Breast epithelium (tissue), 4 donors: ENCODE measurements at regions not wholly inside any gene's neighbourhood (a gene's known extent, or its start where the extent isn't known, plus 50 kb on each side); places are given as distances from the start of the nearest gene placed in this dataset.

Experiments used
- DNase-seq, 2 donors: peaks; one replicate each; pipeline ENCODE4 v3.0.0-alpha.2; 2019; ENCODE audit warnings: low spot score in 2 of 2
- H3K27ac ChIP-seq, 2 donors: fragments of 200-600 bp; sonication (generic) in 1 of 2; one replicate each; pipeline ENCODE4 v1.5.1; 2016 to 2019; ENCODE audit warnings: mild to moderate bottlenecking in 1 of 2
- H3K27me3 ChIP-seq, 2 donors: fragments of 200-600 bp; sonication (generic) in 1 of 2; one replicate each; pipeline versions ENCODE4 v1.5.1 to v1.6.0; 2017 to 2019; ENCODE audit warnings: control low read depth in 1 of 2, mild to moderate bottlenecking in 1 of 2
- H3K36me3 ChIP-seq: fragments of 200-600 bp; one replicate; pipeline ENCODE4 v1.5.1; 2019
- H3K4me1 ChIP-seq, 2 donors: fragments of 200-600 bp; sonication (generic); one replicate each; pipeline ENCODE4 v1.5.1; 2016 to 2019; ENCODE audit warnings: control low read depth in 1 of 2
- H3K4me3 ChIP-seq, 3 donors: fragments of 200-600 bp; sonication (generic); 1 replicate in 2 of 3; 2 replicates in 1 of 3; pipeline ENCODE4 v1.5.1; 2016 to 2019; ENCODE audit warnings: mild to moderate bottlenecking in 3 of 3, moderate library complexity in 2 of 3
- H3K9me3 ChIP-seq, 2 donors: fragments of 200-600 bp; sonication (generic) in 1 of 2; one replicate each; pipeline ENCODE4 v1.5.1; 2016 to 2019; ENCODE audit warnings: control low read depth in 1 of 2
- POLR2A ChIP-seq: fragments of 450-650 bp; IDR thresholded peaks from one replicate; pipeline ENCODE4 v1.6.1; 2016; ENCODE audit warnings: antibody characterized with exemption, mild to moderate bottlenecking, moderate library complexity
- POLR2AphosphoS5 ChIP-seq, 3 donors: sonication (generic); formaldehyde crosslinking; IDR thresholded peaks; one replicate each; pipeline ENCODE4 v1.6.1; 2017; ENCODE audit warnings: antibody characterized with exemption in 3 of 3
- intact Hi-C: fragments of 100-400 bp; cut with DNase I; formaldehyde crosslinking; loops from one replicate; pipeline ENCODE4 v1.15.1; 2023; ENCODE audit warnings: low total_unique reads
- TF ChIP-seq, protein P1 (sequence below), 3 donors: fragments of 450-650 bp; IDR thresholded peaks; one replicate each; pipeline ENCODE4 v1.5.1; 2016 to 2017; ENCODE audit warnings: antibody characterized with exemption in 3 of 3, mild to moderate bottlenecking in 3 of 3, moderate library complexity in 3 of 3

DNA sequence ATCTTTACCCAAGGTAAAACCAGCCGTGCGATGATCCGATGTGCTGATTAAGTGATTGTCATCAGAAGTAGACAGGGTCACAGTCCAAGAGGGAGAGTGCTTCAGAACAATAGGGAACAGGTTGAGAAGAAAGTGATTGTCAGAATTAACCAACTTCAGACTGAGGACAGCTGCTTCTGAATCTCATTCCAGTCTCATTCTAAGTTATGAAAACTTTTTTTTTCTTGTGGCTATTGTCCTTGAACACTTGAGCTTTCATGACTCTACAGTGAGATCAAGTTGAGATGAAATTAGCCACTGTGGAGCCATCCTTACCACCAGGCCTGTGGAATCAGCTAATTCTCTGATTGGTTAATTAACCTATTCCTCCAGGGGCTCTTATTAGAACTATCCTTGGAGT is 159.9 kb upstream of the WWC1 start:
- no peak overlapping the region for H3K27ac ChIP-seq
- no peaks in the 10 kb centered on the region for H3K27me3 ChIP-seq
- no peak for TF ChIP-seq POLR2A
- no peak for TF ChIP-seq POLR2AphosphoS5 (IDR thresholded peaks at IDR 0.05)
- TF ChIP-seq, protein P1, sequence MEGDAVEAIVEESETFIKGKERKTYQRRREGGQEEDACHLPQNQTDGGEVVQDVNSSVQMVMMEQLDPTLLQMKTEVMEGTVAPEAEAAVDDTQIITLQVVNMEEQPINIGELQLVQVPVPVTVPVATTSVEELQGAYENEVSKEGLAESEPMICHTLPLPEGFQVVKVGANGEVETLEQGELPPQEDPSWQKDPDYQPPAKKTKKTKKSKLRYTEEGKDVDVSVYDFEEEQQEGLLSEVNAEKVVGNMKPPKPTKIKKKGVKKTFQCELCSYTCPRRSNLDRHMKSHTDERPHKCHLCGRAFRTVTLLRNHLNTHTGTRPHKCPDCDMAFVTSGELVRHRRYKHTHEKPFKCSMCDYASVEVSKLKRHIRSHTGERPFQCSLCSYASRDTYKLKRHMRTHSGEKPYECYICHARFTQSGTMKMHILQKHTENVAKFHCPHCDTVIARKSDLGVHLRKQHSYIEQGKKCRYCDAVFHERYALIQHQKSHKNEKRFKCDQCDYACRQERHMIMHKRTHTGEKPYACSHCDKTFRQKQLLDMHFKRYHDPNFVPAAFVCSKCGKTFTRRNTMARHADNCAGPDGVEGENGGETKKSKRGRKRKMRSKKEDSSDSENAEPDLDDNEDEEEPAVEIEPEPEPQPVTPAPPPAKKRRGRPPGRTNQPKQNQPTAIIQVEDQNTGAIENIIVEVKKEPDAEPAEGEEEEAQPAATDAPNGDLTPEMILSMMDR (IDR thresholded peaks at IDR 0.05) = no peak
- H3K4me1 ChIP-seq = no peaks in the 10 kb centered on the region
- intact Hi-C loops = loop anchor here (10.0 kb wide), 1 partner anchor 1737 kb away; no protein-coding TSS in a partner anchor
- no peaks in the 10 kb centered on the region for H3K36me3 ChIP-seq
- no peak for DNase-seq
- no peak overlapping the region for H3K4me3 ChIP-seq
- H3K9me3 ChIP-seq = no peaks in the 10 kb centered on the region

GRCh38 chr5:168132241-168132641 is 159.2 kb upstream of the WWC1 start:
- no peak overlapping the region for H3K27ac ChIP-seq
- no peaks in the 10 kb centered on the region for H3K4me1 ChIP-seq
- H3K27me3 ChIP-seq = no peaks in the 10 kb centered on the region
- no peak for DNase-seq
- no peak for TF ChIP-seq POLR2AphosphoS5 (IDR thresholded peaks at IDR 0.05)
- TF ChIP-seq POLR2A = no peak
- TF ChIP-seq, protein P1 (IDR thresholded peaks at IDR 0.05) = no peak
- H3K9me3 ChIP-seq = no peaks in the 10 kb centered on the region
- H3K36me3 ChIP-seq = no peaks in the 10 kb centered on the region
- no peak overlapping the region for H3K4me3 ChIP-seq
- intact Hi-C loops = loop anchor here (10.0 kb wide), 1 partner anchor 1737 kb away; no protein-coding TSS in a partner anchor

GRCh38 chr5:168135897-168136296 is 155.5 kb upstream of the WWC1 start:
- DNase-seq = no peak
- Histone ChIP-seq H3K36me3 (no peaks in the 10 kb centered on the region), H3K27ac (no peak overlapping the region), H3K4me1 (no peaks in the 10 kb centered on the region), H3K9me3 (no peaks in the 10 kb centered on the region), H3K4me3 (no peak overlapping the region), H3K27me3 (no peaks in the 10 kb centered on the region)
- intact Hi-C loops = loop anchor here (10.0 kb wide), 1 partner anchor 1741 kb away; no protein-coding TSS in a partner anchor
- TF ChIP-seq, protein P1 (IDR thresholded peaks at IDR 0.05) = no peak
- TF ChIP-seq POLR2A (no peak), POLR2AphosphoS5 (IDR thresholded peaks at IDR 0.05) (no peak)

DNA sequence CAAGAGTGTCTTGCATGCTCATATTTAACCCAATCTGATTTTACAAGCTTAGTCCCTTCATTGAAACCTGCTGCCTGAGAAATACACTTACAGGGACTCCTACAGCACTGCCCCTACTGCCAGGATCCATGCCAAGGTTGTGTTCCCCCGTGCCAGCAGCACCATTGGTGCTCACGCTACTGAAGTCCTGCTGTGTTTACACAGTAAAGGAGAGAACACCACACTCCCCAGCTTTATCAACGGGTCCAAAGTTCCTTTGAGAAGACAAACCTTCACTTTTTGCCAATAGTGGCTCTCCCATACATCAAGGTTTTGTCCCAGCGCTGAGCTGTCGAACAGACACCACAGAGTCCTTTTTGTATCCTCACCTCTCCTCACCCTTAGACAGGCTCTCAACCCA is 155.1 kb upstream of the WWC1 start:
- no peaks in the 10 kb centered on the region for H3K27me3 ChIP-seq
- no peak overlapping the region for H3K27ac ChIP-seq
- TF ChIP-seq POLR2AphosphoS5 (IDR thresholded peaks at IDR 0.05) (no peak), POLR2A (no peak)
- TF ChIP-seq, protein P1 (IDR thresholded peaks at IDR 0.05) = no peak

GRCh38 chr5:168137265-168137664 is 154.2 kb upstream of the WWC1 start:
- H3K4me3 ChIP-seq = no peak overlapping the region
- H3K27ac ChIP-seq = no peak overlapping the region
- intact Hi-C loops = loop anchor here (10.0 kb wide), 1 partner anchor 1742 kb away; no protein-coding TSS in a partner anchor
- no peaks in the 10 kb centered on the region for H3K4me1 ChIP-seq
- no peaks in the 10 kb centered on the region for H3K36me3 ChIP-seq
- no peaks in the 10 kb centered on the region for H3K9me3 ChIP-seq
- DNase-seq = no peak
- TF ChIP-seq, protein P1 (IDR thresholded peaks at IDR 0.05) = no peak
- TF ChIP-seq POLR2AphosphoS5 (IDR thresholded peaks at IDR 0.05) = no peak
- no peak for TF ChIP-seq POLR2A
- no peaks in the 10 kb centered on the region for H3K27me3 ChIP-seq

More for the DNA sequence above, 155.1 kb upstream of the WWC1 start:
- Histone ChIP-seq H3K4me3 (no peak overlapping the region), H3K4me1 (no peaks in the 10 kb centered on the region), H3K36me3 (no peaks in the 10 kb centered on the region), H3K9me3 (no peaks in the 10 kb centered on the region)
- no peak for DNase-seq
- intact Hi-C loops = loop anchor here (10.0 kb wide), 1 partner anchor 1742 kb away; no protein-coding TSS in a partner anchor
